T-cell (primary cell): ENCODE measurements at regions not wholly inside any gene's neighbourhood (a gene's known extent, or its start where the extent isn't known, plus 50 kb on each side); places are given as distances from the start of the nearest gene placed in this dataset.

Experiments
- ATAC-seq, 4 experiments: fragments of 200-7000 bp in 3 of 4; fragments of 150-1000 bp in 1 of 4; cut with Tn5 transposase; replicated peaks in 1 of 4; 1 replicate in 3 of 4; 2 replicates in 1 of 4; pipeline ENCODE4 v1.10.0; 2021; ENCODE audit warnings: moderate library complexity in 3 of 4, mild to moderate bottlenecking in 2 of 4, moderate number of reproducible peaks in 1 of 4
- CTCF ChIA-PET, 2 donors: fragments of 300-600 bp; sonication (Branson Sonifier 250); formaldehyde crosslinking; loops; one replicate each; lab custom pipeline; 2022; ENCODE audit warnings: antibody characterized with exemption in 2 of 2; lab: Charles Lee
- POLR2A ChIA-PET, 2 donors: fragments of 300-600 bp; sonication (Branson Sonifier 250); formaldehyde crosslinking; loops; one replicate each; lab custom pipeline; 2022; ENCODE audit warnings: antibody characterized with exemption in 2 of 2; lab: Charles Lee
- DNase-seq, 35 experiments: peaks; one replicate each; pipeline versions ENCODE4 v3.0.0 to v3.0.0-alpha.2; 2013 to 2023
- H3K27ac ChIP-seq: one replicate; pipeline ENCODE4 v1.5.1; 2013; ENCODE audit warnings: low read length
- H3K27me3 ChIP-seq, 2 experiments: replicated peaks in 1 of 2; 1 replicate in 1 of 2; 2 replicates in 1 of 2; pipeline versions ENCODE4 v1.6.1 to v1.7.0; 2013; ENCODE audit warnings: low read length in 1 of 2, mixed read lengths in 1 of 2; ENCODE audit not compliant: control insufficient read depth in 2 of 2, insufficient read depth in 2 of 2; ENCODE audit errors: extremely low read depth in 1 of 2
- H3K36me3 ChIP-seq, 2 donors: 1 replicate in 1 of 2; 2 replicates in 1 of 2; pipeline versions ENCODE4 v1.6.1 to v1.7.0; 2013; ENCODE audit warnings: low read length in 1 of 2; ENCODE audit not compliant: control insufficient read depth in 2 of 2, insufficient read depth in 1 of 2; ENCODE audit errors: extremely low read depth in 1 of 2
- H3K4me1 ChIP-seq, 2 experiments: 1 replicate in 1 of 2; 2 replicates in 1 of 2; pipeline versions ENCODE4 v1.6.1 to v1.7.0; 2013; ENCODE audit warnings: low read length in 2 of 2, mixed read lengths in 1 of 2; ENCODE audit not compliant: insufficient read depth in 2 of 2, control insufficient read depth in 1 of 2; ENCODE audit errors: extremely low read depth in 1 of 2
- H3K4me3 ChIP-seq, 2 donors: 1 replicate in 1 of 2; 2 replicates in 1 of 2; pipeline versions ENCODE4 v1.5.1 to v1.7.0; 2013; ENCODE audit warnings: mild to moderate bottlenecking in 2 of 2, low read length in 1 of 2, moderate library complexity in 1 of 2; ENCODE audit not compliant: control insufficient read depth in 1 of 2; ENCODE audit errors: extremely low read depth in 1 of 2
- H3K9me3 ChIP-seq: 2 replicates; pipeline ENCODE4 v1.7.0; 2013
- H3K27ac Mint-ChIP-seq, 2 donors: one replicate each; pipeline ENCODE4 v1.8.0; 2020 to 2021; ENCODE audit warnings: mild to moderate bottlenecking in 2 of 2, mixed read lengths in 2 of 2
- H3K27me3 Mint-ChIP-seq, 2 donors: one replicate each; pipeline ENCODE4 v1.8.0; 2021 to 2022; ENCODE audit warnings: mixed read lengths in 2 of 2
- H3K36me3 Mint-ChIP-seq: one replicate; pipeline ENCODE4 v1.8.0; 2021; ENCODE audit warnings: mixed read lengths
- H3K4me1 Mint-ChIP-seq, 3 donors: one replicate each; pipeline ENCODE4 v1.8.0; 2020 to 2022; ENCODE audit warnings: mixed read lengths in 3 of 3, mild to moderate bottlenecking in 1 of 3
- H3K4me3 Mint-ChIP-seq, 3 donors: one replicate each; pipeline ENCODE4 v1.8.0; 2020 to 2022; ENCODE audit warnings: mild to moderate bottlenecking in 3 of 3, mixed read lengths in 3 of 3, moderate library complexity in 3 of 3
- H3K9me3 Mint-ChIP-seq, 3 donors: one replicate each; pipeline ENCODE4 v1.8.0; 2020 to 2022; ENCODE audit warnings: mixed read lengths in 3 of 3
- WGBS: methylation state at CpG from one replicate; pipeline ENCODE4 v1.1.5; 2013; ENCODE audit warnings: missing lambda C conversion rate; ENCODE audit not compliant: insufficient coverage; 5-methylcytosine and 5-hydroxymethylcytosine counted together

GRCh38 chr2:129483366-129483765 lies 496.1 kb upstream of the RAB6C start:
- DNase-seq, result peak in 1 of 35 experiments; percentile 12
- POLR2A ChIA-PET, result no interaction called here
- Mint-ChIP-seq H3K36me3 (no peaks in the 10 kb centered on the region), H3K4me3 (no peak overlapping the region), H3K9me3 (peaks cover 3 to 7% (median 4%) of the 10 kb centered on the region in 3 donors), H3K27ac (no peak overlapping the region), H3K27me3 (no peaks in the 10 kb centered on the region), H3K4me1 (no peaks in the 10 kb centered on the region)
- Histone ChIP-seq H3K36me3 (no peaks in the 10 kb centered on the region), H3K27ac (no peak overlapping the region), H3K27me3 (no peaks in the 10 kb centered on the region), H3K4me3 (no peak overlapping the region), H3K9me3 (no peaks in the 10 kb centered on the region), H3K4me1 (no peaks in the 10 kb centered on the region)
- CTCF ChIA-PET, result no interaction called here
- ATAC-seq, result no peak
- 61% methylated on average over 3 of the region's 4 CpGs for WGBS

GRCh38 chr2:129484999-129485897 lies 494.2 kb upstream of the RAB6C start:
- Mint-ChIP-seq H3K36me3 (no peaks in the 10 kb centered on the region), H3K4me1 (no peaks in the 10 kb centered on the region)
- CTCF ChIA-PET, result no interaction called here

DNA sequence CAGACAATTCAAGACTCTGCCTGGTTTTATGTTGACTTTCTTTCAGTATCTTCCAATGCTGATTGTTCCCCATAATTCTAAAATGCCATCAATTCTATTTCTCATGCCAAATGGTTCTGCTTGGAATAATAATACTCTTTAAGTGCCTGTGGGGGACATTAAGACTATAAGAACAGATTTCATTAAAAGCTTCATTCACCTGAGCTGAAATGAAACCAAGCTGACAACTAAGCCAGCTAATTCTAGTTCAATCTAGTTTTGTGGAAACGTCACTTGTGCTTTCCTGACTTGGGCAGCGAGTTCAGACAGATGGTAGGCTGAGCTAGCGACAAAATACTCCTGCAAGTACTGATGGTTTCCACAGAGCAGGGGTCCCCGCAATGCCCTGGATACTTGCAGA lies 491.1 kb upstream of the RAB6C start:
- ChIA-PET POLR2A (interaction anchor here in 1 of 2 donors (0.5 kb wide), 1 partner anchor 60 kb away, joined by 3 read pairs; no protein-coding TSS in a partner anchor), CTCF (no interaction called here)
- DNase-seq (no peak), ATAC-seq (no peak)
- H3K27ac Mint-ChIP-seq, result no peak overlapping the region
- no peaks in the 10 kb centered on the region for H3K27me3 ChIP-seq
- no peak overlapping the region for H3K4me3 ChIP-seq
- 46% methylated on average over 3 of the region's 4 CpGs for WGBS
- no peaks in the 10 kb centered on the region for H3K36me3 Mint-ChIP-seq
- H3K36me3 ChIP-seq, result no peaks in the 10 kb centered on the region
- no peaks in the 10 kb centered on the region for H3K4me1 Mint-ChIP-seq
- H3K9me3 ChIP-seq, result no peaks in the 10 kb centered on the region
- H3K27ac ChIP-seq, result no peak overlapping the region
- H3K4me1 ChIP-seq, result no peaks in the 10 kb centered on the region
- no peak overlapping the region for H3K4me3 Mint-ChIP-seq
- H3K27me3 Mint-ChIP-seq, result peaks cover 1 to 3% of the 10 kb centered on the region in 2 donors
- peaks cover 2 to 7% (median 4%) of the 10 kb centered on the region in 3 donors for H3K9me3 Mint-ChIP-seq

More at GRCh38 chr2:129484999-129485897, 494.2 kb upstream of the RAB6C start:
- Histone ChIP-seq H3K4me1 (no peaks in the 10 kb centered on the region), H3K9me3 (no peaks in the 10 kb centered on the region), H3K27ac (no peak overlapping the region), H3K36me3 (no peaks in the 10 kb centered on the region), H3K4me3 (no peak overlapping the region), H3K27me3 (no peaks in the 10 kb centered on the region)
- Mint-ChIP-seq H3K27me3 (no peaks in the 10 kb centered on the region), H3K4me3 (no peak overlapping the region), H3K9me3 (peaks cover 3 to 8% (median 7%) of the 10 kb centered on the region in 3 donors), H3K27ac (no peak overlapping the region)
- DNase-seq (no peak), ATAC-seq (no peak)
- POLR2A ChIA-PET, result no interaction called here
- 77% methylated on average over 7 of the region's 10 CpGs for WGBS

GRCh38 chr2:129490641-129491040 lies 488.8 kb upstream of the RAB6C start:
- ATAC-seq (no peak), DNase-seq (no peak)
- ChIA-PET POLR2A (no interaction called here), CTCF (no interaction called here)
- Mint-ChIP-seq H3K36me3 (no peaks in the 10 kb centered on the region), H3K9me3 (peaks cover 2 to 10% (median 4%) of the 10 kb centered on the region in 3 donors), H3K27ac (no peak overlapping the region), H3K4me1 (no peaks in the 10 kb centered on the region), H3K4me3 (no peak overlapping the region), H3K27me3 (peaks cover 3 to 11% of the 10 kb centered on the region in 2 donors)
- WGBS, result 57% methylated on average over 1 of the region's 7 CpGs
- H3K27me3 ChIP-seq, result no peaks in the 10 kb centered on the region
- H3K4me3 ChIP-seq, result no peak overlapping the region
- H3K9me3 ChIP-seq, result no peaks in the 10 kb centered on the region
- H3K36me3 ChIP-seq, result no peaks in the 10 kb centered on the region
- no peak overlapping the region for H3K27ac ChIP-seq
- no peaks in the 10 kb centered on the region for H3K4me1 ChIP-seq

DNA sequence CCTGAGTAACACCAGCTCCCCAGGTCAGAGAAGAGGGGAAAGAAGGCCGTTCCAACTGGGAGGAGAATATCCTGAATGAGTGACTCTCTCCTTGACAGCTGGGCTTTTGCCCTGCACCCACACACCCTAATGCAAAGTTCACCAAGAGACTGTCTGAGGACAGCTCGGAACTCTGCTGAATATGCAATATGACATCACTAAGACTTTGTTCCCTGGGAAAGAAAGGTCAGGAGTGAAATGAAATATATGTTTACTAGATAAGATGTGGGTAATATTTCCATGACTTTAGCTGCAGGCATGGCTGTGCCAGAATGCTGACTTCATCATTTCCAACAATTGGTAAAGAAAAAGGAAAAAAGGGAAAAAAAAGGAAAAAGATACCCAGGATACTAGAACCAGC lies 488.2 kb upstream of the RAB6C start:
- no peak for DNase-seq
- ChIA-PET CTCF (no interaction called here), POLR2A (no interaction called here)

DNA sequence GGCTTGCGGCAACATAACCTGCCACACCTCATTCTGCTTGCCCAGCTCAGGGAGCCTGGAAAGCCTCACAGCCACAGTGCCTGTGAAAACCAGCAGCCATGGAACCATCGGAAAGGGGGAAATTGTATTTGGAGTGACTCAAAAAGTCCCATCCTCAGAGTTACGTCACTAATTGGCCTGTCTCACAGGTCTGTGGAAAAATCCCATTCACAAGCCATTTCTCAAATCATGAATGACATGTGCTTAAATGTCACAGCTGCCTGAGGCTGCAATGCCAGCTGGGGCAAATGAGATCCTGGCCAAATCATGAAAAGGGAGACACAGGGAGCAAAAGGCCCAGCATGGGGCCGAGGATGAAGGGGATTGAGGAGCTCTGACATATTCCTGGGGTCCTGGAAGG lies 486.9 kb upstream of the RAB6C start:
- Mint-ChIP-seq H3K27ac (no peak overlapping the region), H3K4me1 (no peaks in the 10 kb centered on the region), H3K27me3 (peaks cover 3 to 11% of the 10 kb centered on the region in 2 donors), H3K4me3 (no peak overlapping the region), H3K36me3 (no peaks in the 10 kb centered on the region), H3K9me3 (peaks cover 2 to 4% (median 3%) of the 10 kb centered on the region in 3 donors)
- Histone ChIP-seq H3K27ac (no peak overlapping the region), H3K4me3 (no peak overlapping the region), H3K4me1 (no peaks in the 10 kb centered on the region), H3K36me3 (no peaks in the 10 kb centered on the region), H3K27me3 (no peaks in the 10 kb centered on the region), H3K9me3 (no peaks in the 10 kb centered on the region)
- ChIA-PET CTCF (no interaction called here), POLR2A (no interaction called here)
- ATAC-seq (no peak), DNase-seq (no peak)
- WGBS, result 78% methylated on average over 2 of the region's 4 CpGs

More for the DNA sequence above, 488.2 kb upstream of the RAB6C start:
- Mint-ChIP-seq H3K9me3 (peaks cover 2 to 10% (median 4%) of the 10 kb centered on the region in 3 donors), H3K36me3 (no peaks in the 10 kb centered on the region), H3K27me3 (peaks cover 3 to 11% of the 10 kb centered on the region in 2 donors), H3K4me3 (no peak overlapping the region), H3K4me1 (no peaks in the 10 kb centered on the region), H3K27ac (no peak overlapping the region)
- no peak for ATAC-seq
- Histone ChIP-seq H3K27me3 (no peaks in the 10 kb centered on the region), H3K27ac (no peak overlapping the region), H3K36me3 (no peaks in the 10 kb centered on the region), H3K9me3 (no peaks in the 10 kb centered on the region), H3K4me3 (no peak overlapping the region), H3K4me1 (no peaks in the 10 kb centered on the region)
- WGBS, result no CpG with 5 or more reads among the region's 2 CpGs
